GM21515 (cell line): ENCODE measurements at regions not wholly inside any gene's neighbourhood (a gene's known extent, or its start where the extent isn't known, plus 50 kb on each side); places are given as distances from the start of the nearest gene placed in this dataset.

Experiments used
- ATAC-seq: cut with Tn5 transposase; IDR thresholded peaks from one replicate; pipeline ENCODE4 v1.9.1; 2021; ENCODE audit not compliant: unreplicated experiment

DNA sequence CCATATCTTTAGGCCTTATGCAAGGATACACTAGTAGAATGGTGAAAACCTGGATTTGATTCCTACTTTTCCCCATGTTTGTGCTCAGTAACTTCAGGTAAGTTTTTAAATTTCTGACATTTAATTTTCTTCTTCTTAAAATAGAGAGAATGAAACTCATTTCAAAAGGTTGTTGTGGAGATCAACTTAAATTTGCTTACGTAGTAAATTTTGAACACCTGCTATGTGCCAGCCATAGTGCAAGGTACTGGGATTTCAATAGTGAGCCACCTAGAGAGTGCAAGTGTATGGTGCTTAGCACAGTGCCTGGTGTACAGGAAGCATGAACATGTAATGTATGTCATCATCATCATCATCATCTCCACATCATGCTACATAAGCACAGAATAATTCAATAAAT lies 73.6 kb upstream of the SMIM36 start:
- ATAC-seq: no peak

- no peak for ATAC-seq
Measured at GRCh38 chr17:55584055-55584685, 72.9 kb upstream of the SMIM36 start.

DNA sequence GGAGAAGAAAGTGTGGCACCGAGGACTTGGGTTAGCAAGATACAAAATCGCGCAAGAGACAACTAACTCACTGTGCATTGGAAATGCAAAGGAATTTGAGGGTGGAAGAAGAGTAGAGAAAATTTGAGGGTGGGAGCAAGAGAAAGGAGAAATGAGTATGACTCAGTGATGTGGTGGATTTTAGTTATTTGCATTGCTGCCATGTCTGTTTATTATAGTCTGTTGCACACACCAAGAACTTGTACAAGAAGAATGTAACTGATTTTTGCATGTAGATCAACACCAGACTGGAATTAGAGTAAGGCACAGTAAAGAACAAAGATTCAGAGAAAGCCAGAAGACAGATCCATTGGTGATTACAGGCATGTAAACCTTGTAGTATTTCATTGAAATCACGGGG lies 71.6 kb upstream of the SMIM36 start:
- no peak for ATAC-seq

DNA sequence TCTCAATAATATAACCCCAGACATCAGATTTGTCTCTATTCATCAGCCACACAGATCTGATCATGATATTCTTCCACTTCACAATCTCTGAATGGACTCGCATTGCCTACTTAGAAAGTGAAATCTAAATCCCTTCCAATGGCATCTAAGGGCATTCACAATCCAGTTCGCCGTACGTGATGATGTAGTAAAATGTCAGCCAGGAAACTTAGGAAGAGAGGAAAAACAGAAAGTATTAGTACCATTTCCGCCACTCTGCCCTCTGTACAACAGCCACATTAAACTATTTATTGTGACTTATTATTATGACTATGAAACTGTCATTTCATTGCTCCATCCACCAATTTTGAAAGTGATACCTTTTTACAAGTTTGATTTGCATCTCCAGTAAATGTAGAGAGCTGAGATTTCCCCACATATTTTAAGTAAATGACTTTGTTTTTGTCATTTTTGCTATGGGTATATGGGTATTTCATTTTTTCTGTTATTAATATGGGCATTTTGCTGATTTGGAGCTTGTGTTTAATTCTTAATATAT lies 69.4 kb upstream of the SMIM36 start:
- peak; percentile 51 for ATAC-seq

GRCh38 chr17:55577687-55578086 lies 66.4 kb upstream of the SMIM36 start:
- peak; percentile 37 for ATAC-seq

DNA sequence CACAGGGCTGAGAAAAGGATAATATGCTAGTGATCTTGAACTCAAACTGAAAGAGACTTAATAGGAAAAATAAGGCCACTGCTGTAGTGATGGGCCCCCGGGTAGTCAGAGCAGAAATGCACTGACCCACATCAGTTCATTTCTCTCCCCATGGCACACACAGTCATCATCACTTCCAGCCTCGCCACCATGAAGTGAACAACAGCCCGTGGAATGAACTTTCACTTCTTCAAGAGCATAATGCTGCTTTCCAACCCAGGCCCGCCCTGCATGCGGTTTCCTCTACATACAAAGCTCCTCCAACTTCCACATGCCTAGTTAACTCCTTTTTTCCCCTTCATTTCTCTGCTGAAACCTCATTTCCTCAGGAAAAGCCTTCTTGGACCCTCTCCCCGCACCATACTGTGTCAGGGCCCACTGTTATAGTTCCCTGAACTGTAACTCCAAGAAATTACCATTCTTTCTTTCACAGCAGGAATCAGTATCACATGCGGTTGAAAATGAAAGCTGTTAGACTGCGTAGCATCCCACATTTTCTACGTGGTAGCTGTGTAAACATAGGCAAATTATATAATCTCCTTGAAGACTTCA lies 65.8 kb upstream of the SMIM36 start:
- ATAC-seq: peak; percentile 72

DNA sequence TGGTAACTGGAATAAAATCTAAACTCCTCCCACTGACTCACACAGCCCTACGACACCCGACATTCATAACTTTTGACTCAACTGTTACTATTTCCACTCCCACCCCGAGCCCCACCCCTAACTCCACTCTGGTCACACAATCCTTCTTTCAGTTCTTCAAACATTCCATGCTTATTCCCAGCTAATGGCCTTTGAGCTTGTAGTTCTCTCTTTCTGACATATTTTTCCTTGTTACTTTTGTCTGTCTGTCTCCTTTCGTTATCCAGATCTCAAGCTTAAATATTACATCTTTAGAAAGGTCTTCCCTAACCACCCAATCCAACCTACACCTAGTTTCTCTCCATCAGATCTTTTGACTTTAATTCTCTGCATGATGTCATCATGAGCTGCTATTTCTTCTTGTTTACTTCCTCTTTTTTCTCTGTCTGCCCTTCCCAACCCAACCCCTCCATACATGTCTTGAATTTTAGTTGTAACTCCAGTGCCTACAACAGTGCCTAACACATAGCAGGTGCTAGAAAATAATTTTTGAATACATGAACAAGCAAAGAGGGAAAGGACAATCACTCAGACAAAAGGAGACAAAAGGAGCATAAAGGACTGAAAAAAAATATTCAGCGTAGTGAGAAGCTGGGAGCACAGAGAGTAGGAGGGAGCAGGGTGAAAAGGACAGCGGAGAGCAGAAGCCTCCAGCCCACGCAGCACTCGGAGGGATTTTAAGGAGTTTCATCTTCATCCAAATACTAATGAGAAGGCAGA lies 65.2 kb upstream of the SMIM36 start:
- no peak for ATAC-seq

- ATAC-seq: no peak
Measured at GRCh38 chr17:55575058-55575636, 63.9 kb upstream of the SMIM36 start.

DNA sequence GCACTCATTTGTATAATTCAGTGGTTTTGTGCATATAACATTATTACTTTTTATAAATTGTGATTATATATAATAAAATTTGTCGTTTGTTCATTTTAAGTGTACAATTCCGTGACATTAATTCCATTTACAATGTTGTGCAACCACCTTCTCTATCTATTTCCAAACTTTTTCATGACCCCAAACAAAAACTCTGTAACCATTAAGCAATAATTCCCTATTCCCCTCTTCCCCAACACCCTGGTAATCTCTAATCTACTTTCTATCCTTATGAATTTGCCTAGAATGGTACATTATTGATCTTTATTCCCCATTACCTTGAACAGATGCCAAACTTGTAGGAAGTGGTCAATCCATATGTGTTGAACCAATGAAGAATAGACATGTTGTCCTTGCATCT lies 61.3 kb upstream of the SMIM36 start:
- no peak for ATAC-seq

GRCh38 chr17:55572139-55572538 lies 60.9 kb upstream of the SMIM36 start:
- ATAC-seq: no peak

GRCh38 chr17:55571095-55571494 lies 59.8 kb upstream of the SMIM36 start:
- no peak for ATAC-seq

- no peak for ATAC-seq
Measured at GRCh38 chr17:55570391-55570790, 59.1 kb upstream of the SMIM36 start.

DNA sequence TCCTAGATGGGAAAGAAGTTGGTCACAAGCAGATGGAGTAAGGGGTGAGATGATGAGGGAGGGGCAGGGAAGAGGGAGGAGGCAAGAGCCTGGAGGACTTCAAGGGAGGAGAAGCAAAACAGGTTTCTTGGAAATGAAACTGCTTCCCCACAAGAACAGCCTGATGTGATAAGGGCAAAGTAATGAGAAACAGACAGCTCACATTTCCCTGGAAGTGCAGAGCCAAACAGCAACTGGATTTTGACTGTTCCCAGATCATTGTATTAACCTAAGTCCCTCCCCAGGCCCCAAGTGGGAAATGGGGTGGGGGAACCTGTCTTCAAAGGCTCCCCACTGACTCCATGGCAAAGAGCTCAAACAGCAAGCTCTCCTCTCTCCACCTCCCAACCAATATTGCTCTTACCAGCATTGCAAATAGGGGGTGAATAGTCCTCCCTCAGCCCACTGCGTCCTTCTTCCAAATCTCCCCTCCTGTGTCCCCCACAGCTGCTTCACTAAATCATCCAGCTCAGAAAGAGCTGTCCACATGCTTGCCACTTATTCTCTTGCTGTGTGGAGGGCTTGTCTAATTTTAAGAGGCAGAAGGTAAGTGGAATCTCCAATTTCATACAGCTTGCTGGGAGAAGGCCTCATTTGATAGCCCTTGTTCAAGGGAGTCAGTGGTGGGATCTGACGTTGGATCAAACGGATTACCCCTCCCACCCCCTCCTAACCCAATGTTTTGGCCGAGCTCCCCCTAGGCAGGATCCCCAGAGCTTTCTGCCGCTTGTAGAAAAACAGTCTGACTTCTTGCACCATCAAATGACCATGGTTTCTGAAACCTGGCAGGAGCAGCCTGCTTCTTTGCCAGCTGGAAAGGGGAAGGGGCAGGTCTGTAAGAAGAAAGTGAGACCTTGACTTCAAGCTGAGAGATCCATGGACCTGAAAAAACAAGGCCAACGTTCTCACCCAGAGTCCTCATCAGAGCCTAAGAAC lies 56.3 kb upstream of the SMIM36 start:
- ATAC-seq: no peak

DNA sequence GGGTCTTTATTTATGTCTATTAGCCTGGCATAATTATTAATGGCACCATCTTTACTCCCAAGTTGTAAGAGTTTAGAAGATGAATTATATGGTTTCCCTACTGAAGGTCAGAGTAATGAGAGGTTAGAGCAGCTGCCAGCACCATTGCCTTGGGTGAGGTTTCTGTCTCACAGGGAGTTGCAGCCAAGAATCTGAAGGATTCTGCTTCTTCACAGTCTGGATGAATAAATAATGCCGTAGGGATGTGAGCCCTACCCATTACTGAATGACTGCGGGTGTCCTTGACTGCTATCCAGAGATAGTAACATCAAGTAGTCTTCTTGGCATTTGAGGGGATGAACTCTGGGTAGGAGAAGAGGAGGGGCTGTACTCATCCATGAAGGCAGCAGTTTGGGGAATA lies 52.8 kb upstream of the SMIM36 start:
- no peak for ATAC-seq

DNA sequence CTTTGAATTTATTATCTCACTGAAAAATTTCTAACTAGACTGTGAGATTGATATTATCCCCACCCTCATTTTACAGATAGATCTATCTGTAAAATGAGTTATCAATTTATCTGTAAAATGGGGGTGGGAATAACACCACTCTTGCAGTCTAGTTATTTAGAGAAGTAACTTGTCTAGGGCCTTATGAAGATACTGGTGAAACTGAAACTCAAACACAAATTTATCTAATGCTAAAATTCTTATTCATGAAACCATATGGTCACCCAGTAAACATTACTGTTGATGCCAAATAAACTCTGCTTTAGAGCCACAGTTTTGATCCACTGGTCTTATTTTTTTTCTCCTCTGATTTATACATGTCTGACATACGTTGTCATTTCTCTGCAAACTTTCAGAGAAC lies 52.1 kb upstream of the SMIM36 start:
- no peak for ATAC-seq

- no peak for ATAC-seq
Measured at GRCh38 chr17:55561973-55562495, 50.8 kb upstream of the SMIM36 start.

GRCh38 chr17:55561316-55561972 lies 50.2 kb upstream of the SMIM36 start:
- ATAC-seq: no peak
